Astrocyte (in vitro differentiated cells and primary cell): ENCODE measurements at regions not wholly inside any gene's neighbourhood (a gene's known extent, or its start where the extent isn't known, plus 50 kb on each side); places are given as distances from the start of the nearest gene placed in this dataset.

Experiments used
- CTCF ChIP-seq: IDR thresholded peaks from 2 replicates; pipeline ENCODE4 v1.5.1; 2011; ENCODE audit warnings: low read depth, mild to moderate bottlenecking, inconsistent platforms, low read length, moderate library complexity; ENCODE audit not compliant: insufficient read depth
- EZH2 ChIP-seq: IDR thresholded peaks from 2 replicates; pipeline ENCODE4 v1.6.1; 2012; ENCODE audit warnings: mild to moderate bottlenecking, low read length, inconsistent platforms; ENCODE audit not compliant: insufficient read depth

GRCh38 chr3:30174357-30174756 lies 432.0 kb upstream of the TGFBR2 start:
- TF ChIP-seq EZH2 (no peak), CTCF (no peak)
